CD14-positive monocyte (primary cell): ENCODE measurements at regions not wholly inside any gene's neighbourhood (a gene's known extent, or its start where the extent isn't known, plus 50 kb on each side); places are given as distances from the start of the nearest gene placed in this dataset.

Source experiments
- DNase-seq, 3 donors: peaks; one replicate each; pipeline ENCODE4 v3.0.0-alpha.2; 2011 to 2022
- H2AFZ ChIP-seq: 2 replicates; pipeline ENCODE4 v1.6.0; 2012; ENCODE audit warnings: mild to moderate bottlenecking, low read depth, low read length, inconsistent platforms; ENCODE audit not compliant: insufficient read depth, poor library complexity, severe bottlenecking
- H3K27ac ChIP-seq, 2 donors: 1 replicate in 1 of 2; 2 replicates in 1 of 2; pipeline ENCODE4 v1.5.1; 2012 to 2013; ENCODE audit warnings: low read length in 2 of 2, control low read depth in 1 of 2, inconsistent platforms in 1 of 2, low read depth in 1 of 2, mild to moderate bottlenecking in 1 of 2
- H3K27me3 ChIP-seq, 2 donors: one replicate each; pipeline versions ENCODE4 v1.6.0 to v1.6.1; 2011 to 2013; ENCODE audit warnings: low read length in 2 of 2; ENCODE audit not compliant: control insufficient read depth in 2 of 2, insufficient read depth in 2 of 2
- H3K36me3 ChIP-seq, 2 donors: replicated peaks in 1 of 2; 1 replicate in 1 of 2; 2 replicates in 1 of 2; pipeline versions ENCODE4 v1.5.1 to v1.6.1; 2012 to 2013; ENCODE audit warnings: low read length in 2 of 2, control low read depth in 1 of 2, inconsistent platforms in 1 of 2, mild to moderate bottlenecking in 1 of 2; ENCODE audit not compliant: insufficient read depth in 2 of 2, control insufficient read depth in 1 of 2
- H3K4me1 ChIP-seq, 2 donors: 1 replicate in 1 of 2; 2 replicates in 1 of 2; pipeline versions ENCODE4 v1.5.1 to v1.6.1; 2012 to 2013; ENCODE audit warnings: low read length in 2 of 2, control low read depth in 1 of 2, inconsistent platforms in 1 of 2, mild to moderate bottlenecking in 1 of 2, moderate library complexity in 1 of 2; ENCODE audit not compliant: insufficient read depth in 2 of 2, control insufficient read depth in 1 of 2
- H3K4me2 ChIP-seq: replicated peaks from 2 replicates; pipeline ENCODE3; 2012; ENCODE audit warnings: low read length, moderate library complexity, mild to moderate bottlenecking; ENCODE audit not compliant: poor library complexity, severe bottlenecking; ENCODE audit errors: extremely low read depth
- H3K4me3 ChIP-seq, 3 experiments: fragments of 200-600 bp in 1 of 3; sonication (generic) in 1 of 3; replicated peaks in 1 of 3; 1 replicate in 2 of 3; 2 replicates in 1 of 3; pipeline ENCODE4 v1.5.1; 2011 to 2013; ENCODE audit warnings: low read length in 3 of 3, mild to moderate bottlenecking in 3 of 3, control low read depth in 2 of 3, low read depth in 2 of 3, inconsistent platforms in 1 of 3, moderate library complexity in 1 of 3
- H3K79me2 ChIP-seq: 2 replicates; pipeline ENCODE4 v1.6.0; 2012; ENCODE audit warnings: mild to moderate bottlenecking, control low read depth, inconsistent platforms, low read length, moderate library complexity; ENCODE audit not compliant: insufficient read depth
- H3K9ac ChIP-seq: 2 replicates; pipeline ENCODE4 v1.6.0; 2017; ENCODE audit warnings: low read length, mild to moderate bottlenecking; ENCODE audit not compliant: insufficient read depth, poor library complexity, severe bottlenecking
- H3K9me3 ChIP-seq, 2 donors: replicated peaks in 1 of 2; 1 replicate in 1 of 2; 2 replicates in 1 of 2; pipeline versions ENCODE4 v1.5.1 to v1.6.1; 2012 to 2013; ENCODE audit warnings: low read length in 2 of 2, control low read depth in 1 of 2; ENCODE audit not compliant: control insufficient read depth in 1 of 2, insufficient read depth in 1 of 2
- H4K20me1 ChIP-seq: 2 replicates; pipeline ENCODE4 v1.6.0; 2012; ENCODE audit warnings: mild to moderate bottlenecking, low read length, control low read depth, moderate library complexity; ENCODE audit not compliant: insufficient read depth
- H3K27ac Mint-ChIP-seq, 7 donors: one replicate each; pipeline ENCODE4 v1.8.0; 2020; ENCODE audit warnings: mild to moderate bottlenecking in 7 of 7, mixed read lengths in 7 of 7, moderate library complexity in 6 of 7, inconsistent platforms in 2 of 7
- H3K27me3 Mint-ChIP-seq, 3 donors: one replicate each; pipeline ENCODE4 v1.8.0; 2021 to 2022; ENCODE audit warnings: low read depth in 3 of 3, mild to moderate bottlenecking in 3 of 3, mixed read lengths in 3 of 3, moderate library complexity in 3 of 3, inconsistent platforms in 1 of 3
- H3K36me3 Mint-ChIP-seq, 2 donors: one replicate each; pipeline ENCODE4 v1.8.0; 2020; ENCODE audit warnings: mixed read lengths in 2 of 2, inconsistent platforms in 1 of 2, mild to moderate bottlenecking in 1 of 2
- H3K4me1 Mint-ChIP-seq: one replicate; pipeline ENCODE4 v1.8.0; 2020; ENCODE audit warnings: mild to moderate bottlenecking, mixed read lengths
- H3K4me3 Mint-ChIP-seq, 2 donors: one replicate each; pipeline ENCODE4 v1.8.0; 2020; ENCODE audit warnings: mild to moderate bottlenecking in 2 of 2, mixed read lengths in 2 of 2, moderate library complexity in 1 of 2
- H3K9me3 Mint-ChIP-seq, 7 donors: one replicate each; pipeline ENCODE4 v1.8.0; 2020 to 2022; ENCODE audit warnings: mixed read lengths in 7 of 7, mild to moderate bottlenecking in 6 of 7, moderate library complexity in 6 of 7, inconsistent platforms in 2 of 7
- WGBS: methylation state at CpG from one replicate; pipeline ENCODE4 v1.1.5; 2013; ENCODE audit warnings: missing lambda C conversion rate; ENCODE audit not compliant: insufficient coverage; 5-methylcytosine and 5-hydroxymethylcytosine counted together
- intact Hi-C, 2 donors: fragments of 100-400 bp; cut with micrococcal nuclease; formaldehyde crosslinking; loops; one replicate each; pipeline versions ENCODE4 v1.15.0 to v1.15.1; 2023
- TF ChIP-seq, protein P1 (sequence below): fragments of 200-600 bp; IDR thresholded peaks from one replicate; pipeline ENCODE4 v1.8.0; 2022; ENCODE audit warnings: antibody characterized with exemption, mild to moderate bottlenecking

DNA sequence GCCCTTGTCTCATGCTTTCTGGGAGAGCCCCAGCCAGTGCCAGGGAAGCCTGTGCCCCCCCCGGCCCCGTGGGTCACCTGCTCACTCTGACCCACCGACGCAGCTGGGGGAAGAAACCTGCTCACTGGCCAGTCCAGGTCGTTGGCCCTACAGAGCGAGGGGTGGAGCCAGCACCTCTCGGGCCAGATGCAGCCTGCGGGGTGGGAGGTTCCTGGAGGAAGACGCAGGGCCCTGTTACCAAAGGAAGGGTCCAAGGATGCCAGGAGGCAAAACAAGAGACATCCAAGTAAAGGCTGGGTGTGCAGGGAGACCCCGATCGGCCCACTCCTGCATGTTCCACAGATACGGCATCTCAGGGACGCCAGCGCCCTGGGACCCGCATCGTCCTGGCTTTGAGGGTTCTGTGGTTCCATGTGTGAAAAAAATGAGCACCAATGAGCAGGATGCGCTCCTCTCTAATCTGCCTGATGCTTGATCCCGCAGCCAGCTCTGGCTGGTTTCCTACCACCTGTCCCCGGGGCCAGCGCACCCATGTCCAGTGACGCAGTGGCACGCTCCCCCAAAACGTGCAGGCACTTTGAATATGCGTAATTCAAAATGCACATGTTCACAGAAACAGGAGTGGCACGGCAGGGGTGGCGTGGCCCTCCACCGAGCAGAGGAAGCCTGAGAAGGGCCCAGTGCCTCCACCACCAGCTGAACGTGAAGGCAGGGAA lies 66.0 kb upstream of the GALNT9 start:
- WGBS, result 89% methylated on average over 27 of the region's 28 CpGs
- H3K27ac ChIP-seq, result no peak overlapping the region
- H3K27me3 Mint-ChIP-seq, result peaks cover 17 to 44% (median 29%) of the 10 kb centered on the region in 3 donors

DNA sequence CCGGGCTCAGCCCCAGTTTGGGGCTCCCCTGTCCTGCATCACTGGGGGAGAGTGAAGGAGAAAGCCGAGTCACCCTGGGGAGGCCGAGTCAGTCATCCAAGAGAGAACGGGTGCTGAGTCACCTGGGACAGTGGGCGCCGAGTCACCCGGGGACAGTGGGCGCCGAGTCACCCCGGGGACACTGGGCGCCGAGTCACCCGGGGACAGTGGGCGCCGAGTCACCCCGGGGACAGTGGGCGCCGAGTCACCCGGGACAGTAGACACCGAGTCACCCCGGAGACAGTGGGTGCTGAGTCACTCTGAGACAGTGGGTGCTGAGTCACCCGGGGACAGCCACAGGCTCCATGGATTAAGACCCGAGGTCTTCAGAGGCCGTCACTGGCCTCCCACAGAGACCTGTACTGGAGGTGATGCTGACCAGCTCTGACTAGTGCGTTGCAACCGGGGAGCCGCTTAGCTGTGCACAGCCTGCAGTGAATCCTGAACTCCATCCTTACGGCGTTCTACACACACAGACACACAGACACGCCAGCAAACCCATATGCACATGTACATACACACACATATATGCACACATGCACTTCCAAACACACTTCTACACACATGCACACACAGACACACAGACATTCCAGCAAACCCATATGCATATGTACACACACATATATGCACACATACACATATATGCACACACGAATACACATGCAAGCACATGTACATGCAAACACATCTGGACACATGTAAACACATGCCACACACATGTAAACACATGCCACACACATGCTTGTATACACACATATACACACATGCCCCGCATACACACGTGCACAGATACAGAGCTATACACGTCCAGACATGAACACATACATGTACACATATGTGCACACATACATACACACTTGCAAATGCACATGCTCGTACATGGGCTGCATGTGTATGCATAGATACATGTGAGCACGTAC lies 64.9 kb upstream of the GALNT9 start:
- peak overlapping the region in 1 of 7 donors; percentile 40 for H3K27ac Mint-ChIP-seq
- H3K4me3 Mint-ChIP-seq, result no peak overlapping the region
- H3K27me3 Mint-ChIP-seq, result peaks cover 8 to 36% (median 25%) of the 10 kb centered on the region in 3 donors
- H3K36me3 Mint-ChIP-seq, result no peaks in the 10 kb centered on the region
- Histone ChIP-seq H3K79me2 (no peaks in the 10 kb centered on the region), H4K20me1 (no peaks in the 10 kb centered on the region), H2AFZ (no peak overlapping the region), H3K36me3 (no peaks in the 10 kb centered on the region), H3K9me3 (peaks cover 4 to 5% of the 10 kb centered on the region in 2 donors), H3K4me1 (no peaks in the 10 kb centered on the region), H3K9ac (no peak overlapping the region), H3K4me2 (no peak overlapping the region), H3K4me3 (no peak overlapping the region), H3K27ac (no peak overlapping the region), H3K27me3 (peaks cover 0 to 13% of the 10 kb centered on the region in 2 donors)
- WGBS, result 49% methylated on average over 31 of the region's 36 CpGs
- TF ChIP-seq, protein P1, sequence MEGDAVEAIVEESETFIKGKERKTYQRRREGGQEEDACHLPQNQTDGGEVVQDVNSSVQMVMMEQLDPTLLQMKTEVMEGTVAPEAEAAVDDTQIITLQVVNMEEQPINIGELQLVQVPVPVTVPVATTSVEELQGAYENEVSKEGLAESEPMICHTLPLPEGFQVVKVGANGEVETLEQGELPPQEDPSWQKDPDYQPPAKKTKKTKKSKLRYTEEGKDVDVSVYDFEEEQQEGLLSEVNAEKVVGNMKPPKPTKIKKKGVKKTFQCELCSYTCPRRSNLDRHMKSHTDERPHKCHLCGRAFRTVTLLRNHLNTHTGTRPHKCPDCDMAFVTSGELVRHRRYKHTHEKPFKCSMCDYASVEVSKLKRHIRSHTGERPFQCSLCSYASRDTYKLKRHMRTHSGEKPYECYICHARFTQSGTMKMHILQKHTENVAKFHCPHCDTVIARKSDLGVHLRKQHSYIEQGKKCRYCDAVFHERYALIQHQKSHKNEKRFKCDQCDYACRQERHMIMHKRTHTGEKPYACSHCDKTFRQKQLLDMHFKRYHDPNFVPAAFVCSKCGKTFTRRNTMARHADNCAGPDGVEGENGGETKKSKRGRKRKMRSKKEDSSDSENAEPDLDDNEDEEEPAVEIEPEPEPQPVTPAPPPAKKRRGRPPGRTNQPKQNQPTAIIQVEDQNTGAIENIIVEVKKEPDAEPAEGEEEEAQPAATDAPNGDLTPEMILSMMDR, result no peak
- no peaks in the 10 kb centered on the region for H3K4me1 Mint-ChIP-seq
- H3K9me3 Mint-ChIP-seq, result peaks cover 0 to 8% (median 3%) of the 10 kb centered on the region in 7 donors
- intact Hi-C loops, result no loop called here
- DNase-seq, result peak in 1 of 3 donors; percentile 67

More for the DNA sequence above, 66.0 kb upstream of the GALNT9 start:
- H3K4me3 Mint-ChIP-seq, result no peak overlapping the region
- no peak overlapping the region for H3K4me2 ChIP-seq
- no peaks in the 10 kb centered on the region for H3K4me1 Mint-ChIP-seq
- no peak overlapping the region for H3K4me3 ChIP-seq
- intact Hi-C loops, result no loop called here
- H3K27ac Mint-ChIP-seq, result no peak overlapping the region
- no peaks in the 10 kb centered on the region for H3K36me3 ChIP-seq
- H3K27me3 ChIP-seq, result peaks cover 0 to 23% of the 10 kb centered on the region in 2 donors
- no peaks in the 10 kb centered on the region for H3K79me2 ChIP-seq
- H3K9me3 Mint-ChIP-seq, result peaks cover 0 to 8% (median 3%) of the 10 kb centered on the region in 7 donors
- no peaks in the 10 kb centered on the region for H3K36me3 Mint-ChIP-seq
- H2AFZ ChIP-seq, result no peak overlapping the region
- TF ChIP-seq, protein P1, result no peak
- H3K9ac ChIP-seq, result no peak overlapping the region
- DNase-seq, result no peak
- H3K9me3 ChIP-seq, result peaks cover 4 to 5% of the 10 kb centered on the region in 2 donors
- H3K4me1 ChIP-seq, result no peaks in the 10 kb centered on the region
- no peaks in the 10 kb centered on the region for H4K20me1 ChIP-seq
